ENCODE measurements at regions not wholly inside any gene's neighbourhood (a gene's known extent, or its start where the extent isn't known, plus 50 kb on each side); places are given as distances from the start of the nearest gene placed in this dataset.

- TF ChIP-seq, protein P1, sequence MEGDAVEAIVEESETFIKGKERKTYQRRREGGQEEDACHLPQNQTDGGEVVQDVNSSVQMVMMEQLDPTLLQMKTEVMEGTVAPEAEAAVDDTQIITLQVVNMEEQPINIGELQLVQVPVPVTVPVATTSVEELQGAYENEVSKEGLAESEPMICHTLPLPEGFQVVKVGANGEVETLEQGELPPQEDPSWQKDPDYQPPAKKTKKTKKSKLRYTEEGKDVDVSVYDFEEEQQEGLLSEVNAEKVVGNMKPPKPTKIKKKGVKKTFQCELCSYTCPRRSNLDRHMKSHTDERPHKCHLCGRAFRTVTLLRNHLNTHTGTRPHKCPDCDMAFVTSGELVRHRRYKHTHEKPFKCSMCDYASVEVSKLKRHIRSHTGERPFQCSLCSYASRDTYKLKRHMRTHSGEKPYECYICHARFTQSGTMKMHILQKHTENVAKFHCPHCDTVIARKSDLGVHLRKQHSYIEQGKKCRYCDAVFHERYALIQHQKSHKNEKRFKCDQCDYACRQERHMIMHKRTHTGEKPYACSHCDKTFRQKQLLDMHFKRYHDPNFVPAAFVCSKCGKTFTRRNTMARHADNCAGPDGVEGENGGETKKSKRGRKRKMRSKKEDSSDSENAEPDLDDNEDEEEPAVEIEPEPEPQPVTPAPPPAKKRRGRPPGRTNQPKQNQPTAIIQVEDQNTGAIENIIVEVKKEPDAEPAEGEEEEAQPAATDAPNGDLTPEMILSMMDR (IDR thresholded peaks at IDR 0.05; ENCODE audit: low read depth, low read length, poor library complexity, severe bottlenecking): no peak
- no peak for TF ChIP-seq EZH2phosphoT487 (IDR thresholded peaks at IDR 0.05; ENCODE audit: borderline replicate concordance, low read length)
These were observed 476.1 kb upstream of the ACO1 start for GRCh38 chr9:31908158-31908890.

Data from DOHH2 (cell line).